PC-3 (cell line): ENCODE measurements at regions not wholly inside any gene's neighbourhood (a gene's known extent, or its start where the extent isn't known, plus 50 kb on each side); places are given as distances from the start of the nearest gene placed in this dataset.

Source experiments
- EZH2 ChIP-seq: fragments of 300-600 bp; sonication (generic); IDR thresholded peaks from one replicate; pipeline ENCODE4 v1.6.1; 2017; ENCODE audit warnings: antibody characterized with exemption, mild to moderate bottlenecking, low read length; ENCODE audit not compliant: unreplicated experiment
- TF ChIP-seq, protein P1 (sequence below): fragments of 300-600 bp; sonication (generic); conservative IDR thresholded peaks from 2 replicates; pipeline ENCODE4 v1.5.1; 2017; ENCODE audit warnings: antibody characterized with exemption, low read depth, mild to moderate bottlenecking, low read length

DNA sequence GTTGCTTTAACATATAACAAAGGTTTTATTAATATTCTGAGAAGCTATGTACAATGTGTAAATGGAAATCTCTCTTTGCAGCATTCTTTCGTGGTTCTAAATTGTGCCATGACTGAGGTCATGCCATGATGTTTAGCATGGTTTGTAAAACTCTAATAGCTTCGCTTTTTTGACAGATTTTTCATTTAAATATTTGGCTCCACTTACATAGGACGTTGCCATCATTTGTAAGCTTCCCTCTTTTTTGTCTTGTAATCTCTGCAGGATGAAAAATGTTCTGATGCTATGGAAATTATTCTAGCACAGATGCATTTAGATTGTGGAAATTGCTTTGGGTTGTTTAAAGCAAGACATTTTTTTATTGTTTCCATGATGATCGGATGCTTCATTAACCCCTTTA is 1054.8 kb downstream of the MAT2B start:
- TF ChIP-seq, protein P1, sequence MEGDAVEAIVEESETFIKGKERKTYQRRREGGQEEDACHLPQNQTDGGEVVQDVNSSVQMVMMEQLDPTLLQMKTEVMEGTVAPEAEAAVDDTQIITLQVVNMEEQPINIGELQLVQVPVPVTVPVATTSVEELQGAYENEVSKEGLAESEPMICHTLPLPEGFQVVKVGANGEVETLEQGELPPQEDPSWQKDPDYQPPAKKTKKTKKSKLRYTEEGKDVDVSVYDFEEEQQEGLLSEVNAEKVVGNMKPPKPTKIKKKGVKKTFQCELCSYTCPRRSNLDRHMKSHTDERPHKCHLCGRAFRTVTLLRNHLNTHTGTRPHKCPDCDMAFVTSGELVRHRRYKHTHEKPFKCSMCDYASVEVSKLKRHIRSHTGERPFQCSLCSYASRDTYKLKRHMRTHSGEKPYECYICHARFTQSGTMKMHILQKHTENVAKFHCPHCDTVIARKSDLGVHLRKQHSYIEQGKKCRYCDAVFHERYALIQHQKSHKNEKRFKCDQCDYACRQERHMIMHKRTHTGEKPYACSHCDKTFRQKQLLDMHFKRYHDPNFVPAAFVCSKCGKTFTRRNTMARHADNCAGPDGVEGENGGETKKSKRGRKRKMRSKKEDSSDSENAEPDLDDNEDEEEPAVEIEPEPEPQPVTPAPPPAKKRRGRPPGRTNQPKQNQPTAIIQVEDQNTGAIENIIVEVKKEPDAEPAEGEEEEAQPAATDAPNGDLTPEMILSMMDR = no peak
- no peak for TF ChIP-seq EZH2
